Spinal cord (tissue), 9 donors: ENCODE measurements at regions not wholly inside any gene's neighbourhood (a gene's known extent, or its start where the extent isn't known, plus 50 kb on each side); places are given as distances from the start of the nearest gene placed in this dataset.

Experiments used
- DNase-seq, 6 donors: peaks; one replicate each; pipeline versions ENCODE4 v3.0.0 to v3.0.0-alpha.2; 2013 to 2015; ENCODE audit warnings: low spot score in 6 of 6, low read depth in 4 of 6
- H3K27ac ChIP-seq: one replicate; pipeline ENCODE4 v1.5.1; 2013; ENCODE audit warnings: low read depth, low read length, control low read depth
- H3K27me3 ChIP-seq: one replicate; pipeline ENCODE4 v1.6.1; 2013; ENCODE audit warnings: low read length; ENCODE audit not compliant: control insufficient read depth, insufficient read depth
- H3K36me3 ChIP-seq: one replicate; pipeline ENCODE4 v1.6.1; 2013; ENCODE audit warnings: low read length; ENCODE audit not compliant: control insufficient read depth, insufficient read depth
- H3K4me1 ChIP-seq: one replicate; pipeline ENCODE4 v1.6.1; 2013; ENCODE audit warnings: low read length; ENCODE audit not compliant: control insufficient read depth, insufficient read depth
- H3K4me3 ChIP-seq: one replicate; pipeline ENCODE4 v1.5.1; 2013; ENCODE audit warnings: low read depth, low read length, control low read depth
- H3K9me3 ChIP-seq: one replicate; pipeline ENCODE4 v1.6.1; 2013; ENCODE audit warnings: low read length; ENCODE audit not compliant: control insufficient read depth, insufficient read depth
- WGBS: methylation state at CpG from one replicate; pipeline ENCODE4 v1.1.5; 2013; ENCODE audit warnings: missing lambda C conversion rate; ENCODE audit not compliant: insufficient coverage; 5-methylcytosine and 5-hydroxymethylcytosine counted together
- donor health status: healthy.

DNA sequence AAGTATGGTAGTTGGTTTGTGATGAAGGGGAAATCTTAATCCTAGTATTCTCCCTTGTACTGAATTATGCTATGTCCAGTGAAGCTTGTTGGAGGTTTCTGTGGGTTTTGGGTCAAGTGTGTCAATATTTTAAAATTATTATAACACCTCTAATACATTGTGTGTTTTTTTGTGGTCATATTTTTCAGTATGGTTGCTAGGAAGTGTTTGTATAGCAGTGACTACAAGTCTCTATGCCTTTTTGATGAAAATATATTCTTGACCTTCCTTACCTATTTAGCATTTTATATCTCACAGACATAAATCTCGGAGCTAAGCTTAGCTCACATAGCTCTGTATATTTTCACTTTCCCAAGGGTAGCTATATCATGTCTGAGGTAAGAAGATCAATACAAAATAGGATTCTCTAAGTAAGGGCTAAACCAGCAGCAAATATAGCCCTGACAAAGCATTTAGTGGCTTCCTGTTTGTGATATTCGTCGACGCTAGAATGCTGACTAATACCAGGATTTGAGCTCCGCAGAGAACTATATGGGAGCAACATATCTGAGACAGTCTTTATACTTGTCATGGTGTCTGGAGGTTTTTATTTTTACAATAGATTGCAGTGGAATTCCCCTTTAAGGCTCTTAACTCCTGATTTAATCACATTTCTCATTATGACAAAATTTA is 82.3 kb downstream of the MACIR start:
- DNase-seq: peak in 1 of 6 donors; percentile 11
- Histone ChIP-seq H3K9me3 (no peaks in the 10 kb centered on the region), H3K36me3 (no peaks in the 10 kb centered on the region), H3K27ac (no peak overlapping the region), H3K4me1 (no peaks in the 10 kb centered on the region), H3K4me3 (no peak overlapping the region), H3K27me3 (no peaks in the 10 kb centered on the region)
- 71% methylated on average over 3 of the region's 5 CpGs for WGBS

DNA sequence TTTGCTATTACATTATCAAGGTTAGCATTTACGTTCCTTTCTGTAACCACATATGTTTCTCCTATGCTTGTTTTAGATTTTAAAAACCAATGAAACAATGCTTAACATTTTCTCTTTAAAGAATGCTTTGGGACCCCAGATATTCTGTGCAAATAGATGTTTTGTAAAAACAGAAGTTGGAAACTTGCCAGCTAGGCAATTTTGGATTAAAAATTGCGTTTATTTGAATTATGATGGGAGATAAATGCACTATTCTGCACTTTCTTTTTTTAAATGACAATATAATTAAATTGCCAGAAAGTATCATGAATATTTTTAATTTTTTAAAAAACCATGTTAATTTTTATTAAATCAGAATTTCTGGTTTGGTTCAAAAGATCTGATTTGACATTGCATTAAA is 81.6 kb downstream of the MACIR start:
- WGBS: no CpG with 5 or more reads among the region's 2 CpGs
- DNase-seq: no peak
- Histone ChIP-seq H3K4me3 (no peak overlapping the region), H3K36me3 (no peaks in the 10 kb centered on the region), H3K27ac (no peak overlapping the region), H3K9me3 (no peaks in the 10 kb centered on the region), H3K27me3 (no peaks in the 10 kb centered on the region), H3K4me1 (no peaks in the 10 kb centered on the region)

DNA sequence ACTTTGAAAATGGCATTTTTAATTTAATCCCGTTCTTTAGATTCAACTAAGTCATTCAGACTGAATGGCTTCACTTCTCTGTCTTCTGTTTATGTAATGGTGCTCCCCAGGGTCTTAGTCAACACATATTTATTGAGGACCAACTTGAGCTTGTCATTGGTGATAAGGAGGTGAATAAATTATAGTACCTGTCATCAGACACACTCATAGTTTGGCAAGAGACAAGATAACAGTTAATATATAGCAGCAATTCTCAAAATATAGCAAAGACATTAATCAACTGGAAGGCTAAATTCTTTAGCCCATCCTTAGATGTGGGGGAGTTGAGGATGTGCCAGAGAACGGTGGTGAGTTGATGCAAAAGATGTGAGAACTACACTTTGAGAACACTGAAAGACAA is 78.4 kb downstream of the MACIR start:
- Histone ChIP-seq H3K9me3 (no peaks in the 10 kb centered on the region), H3K27ac (no peak overlapping the region), H3K27me3 (no peaks in the 10 kb centered on the region), H3K36me3 (no peaks in the 10 kb centered on the region), H3K4me1 (no peaks in the 10 kb centered on the region), H3K4me3 (no peak overlapping the region)
- WGBS: 82% methylated on average over 1 of the region's 2 CpGs
- no peak for DNase-seq

DNA sequence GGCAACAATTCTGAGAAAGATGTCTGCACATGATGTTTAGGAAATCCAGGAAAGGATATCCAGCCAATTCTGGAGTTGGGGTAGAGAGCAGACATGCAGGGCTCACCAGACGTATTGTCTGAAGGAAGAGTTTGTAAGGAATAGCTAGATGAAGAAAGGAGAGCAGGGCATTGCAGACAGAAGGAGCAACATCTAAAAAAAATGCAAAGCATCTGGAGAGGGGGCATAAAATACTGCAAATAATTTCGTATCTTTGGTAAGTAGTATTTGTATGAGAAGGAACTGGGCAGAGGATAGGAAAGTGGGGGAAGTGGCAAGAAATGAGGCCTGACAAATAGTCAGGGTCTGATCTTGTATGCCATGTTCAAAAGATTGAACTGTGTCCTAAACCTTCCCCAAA is 74.8 kb downstream of the MACIR start:
- H3K27me3 ChIP-seq: no peaks in the 10 kb centered on the region
- no peaks in the 10 kb centered on the region for H3K9me3 ChIP-seq
- no peaks in the 10 kb centered on the region for H3K36me3 ChIP-seq
- no peak overlapping the region for H3K27ac ChIP-seq
- H3K4me3 ChIP-seq: no peak overlapping the region
- no peak for DNase-seq
- no peaks in the 10 kb centered on the region for H3K4me1 ChIP-seq
- 81% methylated on average over 2 of the region's 2 CpGs for WGBS

DNA sequence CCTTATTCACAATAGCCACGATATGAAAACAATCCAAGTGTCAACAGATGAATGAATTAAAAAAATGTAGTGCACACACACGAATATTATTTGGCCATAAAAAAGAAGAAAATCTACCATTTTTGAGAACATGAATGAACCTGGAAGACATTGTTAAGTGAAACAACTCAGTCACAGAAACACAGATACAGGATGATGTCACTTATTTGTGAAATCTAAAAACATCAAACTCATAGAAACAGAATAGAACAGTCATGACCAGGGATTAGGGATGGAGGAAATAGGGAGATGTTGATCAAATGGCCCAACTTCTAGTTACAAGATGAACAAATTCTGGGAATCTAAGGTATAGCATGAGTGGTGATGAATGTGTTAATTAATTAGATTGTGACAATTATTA is 72.3 kb downstream of the MACIR start:
- Histone ChIP-seq H3K27ac (no peak overlapping the region), H3K4me3 (no peak overlapping the region), H3K9me3 (no peaks in the 10 kb centered on the region), H3K27me3 (no peaks in the 10 kb centered on the region), H3K4me1 (no peaks in the 10 kb centered on the region), H3K36me3 (no peaks in the 10 kb centered on the region)
- WGBS: no CpG with 5 or more reads among the region's 2 CpGs
- no peak for DNase-seq
